ENCODE measurements at regions not wholly inside any gene's neighbourhood (a gene's known extent, or its start where the extent isn't known, plus 50 kb on each side); places are given as distances from the start of the nearest gene placed in this dataset.
"Not testable (repeated sequence)": the region's sequence is repeated elsewhere in the genome, so short reads cannot be mapped to it uniquely, and the experiment has no call there.

GRCh38 chr5:93682471-93683404, 58.7 kb downstream of the POU5F2 start:
- H3K36me3 ChIP-seq (ENCODE audit: control insufficient read depth, insufficient read depth, low read length); H3K4me3 ChIP-seq (replicated peaks; ENCODE audit: low read depth, low read length); H3K27me3 ChIP-seq (replicated peaks; ENCODE audit: control insufficient read depth, insufficient read depth, low read length); DNase-seq (ENCODE audit: extremely low read depth, insufficient read length): not testable (repeated sequence)

GRCh38 chr5:93681432-93681831, 60.0 kb downstream of the POU5F2 start:
- Histone ChIP-seq H3K4me3 (replicated peaks; ENCODE audit: low read depth, low read length) (no peak overlapping the region), H3K27me3 (replicated peaks; ENCODE audit: control insufficient read depth, insufficient read depth, low read length) (no peaks in the 10 kb centered on the region), H3K36me3 (ENCODE audit: control insufficient read depth, insufficient read depth, low read length) (no peaks in the 10 kb centered on the region)
- DNase-seq (ENCODE audit: extremely low read depth, insufficient read length), result no peak
- TF ChIP-seq CTCF (IDR thresholded peaks at IDR 0.05; ENCODE audit: insufficient read depth, low read length, poor library complexity, severe bottlenecking), result no peak

DNA sequence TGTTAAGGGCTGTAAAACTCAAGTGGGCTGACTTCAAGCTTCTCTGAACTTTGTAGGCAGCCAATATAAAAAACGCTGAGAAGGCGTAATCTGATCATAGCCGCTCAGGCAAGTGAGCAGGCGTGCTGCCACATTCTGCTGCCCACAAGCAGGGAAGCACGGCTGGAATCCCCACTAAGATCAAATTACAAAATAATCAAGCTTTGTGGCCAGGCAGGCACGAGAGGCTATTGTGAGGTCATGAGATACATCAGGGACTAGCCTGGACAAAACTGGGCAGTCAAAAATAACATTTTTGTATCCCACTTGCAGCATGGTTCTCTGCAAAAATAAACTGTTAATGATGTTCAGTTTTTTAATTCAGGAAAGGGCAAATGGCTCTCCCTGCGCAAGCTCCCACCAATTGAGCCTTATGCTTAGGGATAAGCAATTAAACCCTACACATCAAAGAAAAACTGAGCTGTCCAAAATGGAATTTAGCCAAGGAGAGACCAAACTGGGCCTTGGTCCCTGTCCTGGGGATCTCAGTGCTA, 64.0 kb downstream of the POU5F2 start:
- Histone ChIP-seq H3K4me3 (replicated peaks; ENCODE audit: low read depth, low read length) (no peak overlapping the region), H3K27me3 (replicated peaks; ENCODE audit: control insufficient read depth, insufficient read depth, low read length) (no peaks in the 10 kb centered on the region), H3K36me3 (ENCODE audit: control insufficient read depth, insufficient read depth, low read length) (no peaks in the 10 kb centered on the region)
- no peak for DNase-seq (ENCODE audit: extremely low read depth, insufficient read length)
- no peak for TF ChIP-seq CTCF (IDR thresholded peaks at IDR 0.05; ENCODE audit: insufficient read depth, low read length, poor library complexity, severe bottlenecking)

GRCh38 chr5:93676704-93677103, 64.7 kb downstream of the POU5F2 start:
- no peak overlapping the region for H3K4me3 ChIP-seq (replicated peaks; ENCODE audit: low read depth, low read length)
- H3K36me3 ChIP-seq (ENCODE audit: control insufficient read depth, insufficient read depth, low read length), result no peaks in the 10 kb centered on the region
- no peak for DNase-seq (ENCODE audit: extremely low read depth, insufficient read length)
- H3K27me3 ChIP-seq (replicated peaks; ENCODE audit: control insufficient read depth, insufficient read depth, low read length), result no peaks in the 10 kb centered on the region
- TF ChIP-seq CTCF (IDR thresholded peaks at IDR 0.05; ENCODE audit: insufficient read depth, low read length, poor library complexity, severe bottlenecking), result no peak

DNA sequence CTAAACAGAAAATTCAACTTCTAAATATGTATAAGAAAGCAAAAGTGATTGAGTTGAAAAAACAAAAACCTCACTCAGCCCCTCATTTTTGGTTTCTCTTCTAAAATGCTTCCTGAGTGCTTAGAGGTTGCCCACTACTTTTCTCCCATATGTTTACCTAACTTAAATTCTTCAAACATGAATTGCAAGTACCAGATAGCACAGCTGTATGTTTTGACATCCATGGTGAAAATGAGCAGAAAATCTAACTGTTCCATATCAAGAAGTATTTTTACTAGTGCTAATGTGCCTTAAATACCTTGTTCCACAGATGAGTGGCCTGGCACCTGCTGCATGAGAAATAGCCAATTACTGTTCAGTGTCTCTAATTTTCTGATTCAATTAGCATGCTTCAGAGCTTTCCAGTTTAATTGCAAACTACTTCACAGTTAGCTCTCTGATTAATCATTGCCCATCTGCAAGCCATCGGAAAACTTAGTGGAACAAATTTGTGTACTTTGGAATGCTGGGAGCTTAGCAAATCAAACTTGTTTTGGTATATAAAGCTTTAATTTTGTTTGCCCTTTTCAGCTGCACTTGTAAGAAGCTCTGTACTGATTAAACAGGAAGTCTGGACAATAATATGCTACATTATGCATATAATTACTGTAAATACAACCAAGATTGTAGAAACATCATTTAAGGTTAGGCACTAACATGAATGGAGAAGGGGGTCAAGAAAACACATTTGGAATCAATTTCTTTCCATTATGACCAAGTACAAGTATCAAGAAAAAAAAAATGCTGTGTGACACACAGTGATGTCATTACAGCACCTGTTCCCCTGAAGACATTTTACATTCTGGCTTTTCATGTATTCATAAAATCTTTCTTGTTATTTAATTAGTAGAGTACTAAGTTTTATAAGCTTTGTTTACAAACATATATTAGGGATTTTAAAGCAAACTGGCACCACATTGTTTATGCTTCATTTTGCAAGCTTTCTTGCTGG, 65.6 kb downstream of the POU5F2 start:
- DNase-seq (ENCODE audit: extremely low read depth, insufficient read length), result peak; percentile 19
- TF ChIP-seq CTCF (IDR thresholded peaks at IDR 0.05; ENCODE audit: insufficient read depth, low read length, poor library complexity, severe bottlenecking), result no peak
- Histone ChIP-seq H3K27me3 (replicated peaks; ENCODE audit: control insufficient read depth, insufficient read depth, low read length) (no peaks in the 10 kb centered on the region), H3K36me3 (ENCODE audit: control insufficient read depth, insufficient read depth, low read length) (no peaks in the 10 kb centered on the region), H3K4me3 (replicated peaks; ENCODE audit: low read depth, low read length) (no peak overlapping the region)
